ENCODE measurements at regions not wholly inside any gene's neighbourhood (a gene's known extent, or its start where the extent isn't known, plus 50 kb on each side); places are given as distances from the start of the nearest gene placed in this dataset.

DNA sequence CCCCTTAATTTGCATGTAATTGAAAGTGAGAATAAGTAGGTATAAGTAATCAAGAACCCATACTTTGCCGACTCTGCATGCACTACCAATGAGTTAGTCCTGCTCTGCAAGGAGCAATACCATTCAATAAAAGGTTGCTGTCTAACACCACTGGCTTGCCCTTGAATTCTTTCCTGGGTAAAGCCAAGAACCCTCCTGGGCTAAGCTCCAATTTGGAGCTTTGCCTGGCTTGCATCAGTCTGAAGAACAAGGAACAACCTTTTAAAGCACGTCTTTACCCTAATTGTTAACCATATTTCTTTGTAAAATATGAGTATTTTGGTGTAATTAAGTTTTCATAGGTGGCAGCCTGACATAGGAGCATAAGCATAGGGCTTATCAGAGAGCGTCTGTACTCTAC is 367.7 kb downstream of the MEI4 start (continued):
- TF ChIP-seq CSDC2 (CRISPR knock-in tag; IDR thresholded peaks at IDR 0.05): no peak
- TF ChIP-seq ZFP3 (CRISPR knock-in tag; IDR thresholded peaks at IDR 0.05): no peak
- no peak for TF ChIP-seq PPARA (CRISPR knock-in tag; IDR thresholded peaks at IDR 0.05; ENCODE audit: borderline replicate concordance)
- TF ChIP-seq RARB (CRISPR knock-in tag; IDR thresholded peaks at IDR 0.05): no peak
- no peak for TF ChIP-seq POU6F1 (CRISPR knock-in tag; IDR thresholded peaks at IDR 0.05; ENCODE audit: borderline replicate concordance, low read depth)

GRCh38 chr6:78025502-78025901 is 372.7 kb downstream of the MEI4 start:
- ATAC-seq: no peak
- TF ChIP-seq ZNF565 (CRISPR knock-in tag; conservative IDR thresholded peaks at IDR 0.05; ENCODE audit: low read depth) (no peak), GLIS3 (CRISPR knock-in tag; IDR thresholded peaks at IDR 0.05) (no peak), TCF4 (CRISPR knock-in tag; IDR thresholded peaks at IDR 0.05; ENCODE audit: borderline replicate concordance) (no peak), TSHZ2 (CRISPR knock-in tag; IDR thresholded peaks at IDR 0.05) (no peak), ARNTL (CRISPR knock-in tag; IDR thresholded peaks at IDR 0.05; ENCODE audit: borderline replicate concordance, low read depth) (no peak), OSR1 (CRISPR knock-in tag; IDR thresholded peaks at IDR 0.05) (no peak), POU6F1 (CRISPR knock-in tag; IDR thresholded peaks at IDR 0.05; ENCODE audit: borderline replicate concordance, low read depth) (no peak), ISL1 (CRISPR knock-in tag; IDR thresholded peaks at IDR 0.05) (no peak), CSRNP3 (CRISPR knock-in tag; IDR thresholded peaks at IDR 0.05) (no peak), ZNF70 (CRISPR knock-in tag; IDR thresholded peaks at IDR 0.05) (no peak), PPARA (CRISPR knock-in tag; IDR thresholded peaks at IDR 0.05; ENCODE audit: borderline replicate concordance) (no peak), TOX (CRISPR knock-in tag; IDR thresholded peaks at IDR 0.05; ENCODE audit: borderline replicate concordance) (no peak), ZC3H10 (CRISPR knock-in tag; IDR thresholded peaks at IDR 0.05) (no peak), BACH2 (CRISPR knock-in tag; IDR thresholded peaks at IDR 0.05; ENCODE audit: borderline replicate concordance) (no peak), CREB5 (CRISPR knock-in tag; IDR thresholded peaks at IDR 0.05; ENCODE audit: low read depth) (no peak), ZFP30 (CRISPR knock-in tag; IDR thresholded peaks at IDR 0.05) (no peak)

DNA sequence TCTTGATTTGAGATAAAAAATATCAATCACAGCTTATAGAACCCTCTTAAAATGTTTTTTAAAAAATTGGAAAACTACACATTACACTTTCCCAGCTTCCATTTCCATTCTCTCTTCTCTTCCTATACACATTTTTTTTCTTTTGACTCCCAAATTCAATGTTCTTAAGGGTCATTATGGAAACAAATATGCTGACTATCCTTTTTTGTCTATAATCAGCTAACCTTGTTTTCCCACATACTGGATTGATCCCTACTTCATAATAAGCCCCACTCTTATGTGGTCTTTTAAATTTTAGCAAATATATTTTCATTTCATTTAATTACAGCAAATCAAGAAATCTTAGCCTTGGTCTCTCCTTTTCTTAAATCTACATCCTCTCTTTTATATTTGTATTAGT is 378.4 kb downstream of the MEI4 start:
- TF ChIP-seq ZFP30 (CRISPR knock-in tag; IDR thresholded peaks at IDR 0.05) (no peak), ZFP3 (CRISPR knock-in tag; IDR thresholded peaks at IDR 0.05) (no peak), ARNTL (CRISPR knock-in tag; IDR thresholded peaks at IDR 0.05; ENCODE audit: borderline replicate concordance, low read depth) (no peak), TSHZ2 (CRISPR knock-in tag; IDR thresholded peaks at IDR 0.05) (no peak), ZNF70 (CRISPR knock-in tag; IDR thresholded peaks at IDR 0.05) (no peak), CSDC2 (CRISPR knock-in tag; IDR thresholded peaks at IDR 0.05) (no peak), TCF4 (CRISPR knock-in tag; IDR thresholded peaks at IDR 0.05; ENCODE audit: borderline replicate concordance) (no peak), RARB (CRISPR knock-in tag; IDR thresholded peaks at IDR 0.05) (no peak), ESRRG (CRISPR knock-in tag; IDR thresholded peaks at IDR 0.05) (no peak), ZC3H10 (CRISPR knock-in tag; IDR thresholded peaks at IDR 0.05) (no peak), CREB5 (CRISPR knock-in tag; IDR thresholded peaks at IDR 0.05; ENCODE audit: low read depth) (no peak), ZNF8 (CRISPR knock-in tag; IDR thresholded peaks at IDR 0.05) (no peak), OSR1 (CRISPR knock-in tag; IDR thresholded peaks at IDR 0.05) (no peak)
- TF ChIP-seq, protein P1, sequence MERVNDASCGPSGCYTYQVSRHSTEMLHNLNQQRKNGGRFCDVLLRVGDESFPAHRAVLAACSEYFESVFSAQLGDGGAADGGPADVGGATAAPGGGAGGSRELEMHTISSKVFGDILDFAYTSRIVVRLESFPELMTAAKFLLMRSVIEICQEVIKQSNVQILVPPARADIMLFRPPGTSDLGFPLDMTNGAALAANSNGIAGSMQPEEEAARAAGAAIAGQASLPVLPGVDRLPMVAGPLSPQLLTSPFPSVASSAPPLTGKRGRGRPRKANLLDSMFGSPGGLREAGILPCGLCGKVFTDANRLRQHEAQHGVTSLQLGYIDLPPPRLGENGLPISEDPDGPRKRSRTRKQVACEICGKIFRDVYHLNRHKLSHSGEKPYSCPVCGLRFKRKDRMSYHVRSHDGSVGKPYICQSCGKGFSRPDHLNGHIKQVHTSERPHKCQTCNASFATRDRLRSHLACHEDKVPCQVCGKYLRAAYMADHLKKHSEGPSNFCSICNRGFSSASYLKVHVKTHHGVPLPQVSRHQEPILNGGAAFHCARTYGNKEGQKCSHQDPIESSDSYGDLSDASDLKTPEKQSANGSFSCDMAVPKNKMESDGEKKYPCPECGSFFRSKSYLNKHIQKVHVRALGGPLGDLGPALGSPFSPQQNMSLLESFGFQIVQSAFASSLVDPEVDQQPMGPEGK (CRISPR knock-in tag; IDR thresholded peaks at IDR 0.05; ENCODE audit: borderline replicate concordance): no peak
- ATAC-seq: no peak

Data from SK-N-SH treated with all-trans-retinoic acid at 6 μM for 48 hours (cell line).